Gastroesophageal sphincter (tissue), 4 donors: ENCODE measurements at regions not wholly inside any gene's neighbourhood (a gene's known extent, or its start where the extent isn't known, plus 50 kb on each side); places are given as distances from the start of the nearest gene placed in this dataset.

Experiments
- ATAC-seq: fragments of 150-250 bp; one replicate; pipeline ENCODE4 v1.9.1; 2016; ENCODE audit warnings: mild to moderate bottlenecking, moderate library complexity
- H3K27ac ChIP-seq, 4 donors: fragments of 200-600 bp; sonication (generic) in 3 of 4; 1 replicate in 3 of 4; 2 replicates in 1 of 4; pipeline ENCODE4 v1.5.1; 2016 to 2019
- H3K27me3 ChIP-seq: fragments of 200-600 bp; sonication (generic); one replicate; pipeline ENCODE4 v1.5.1; 2019
- H3K36me3 ChIP-seq, 2 donors: fragments of 200-600 bp; sonication (generic); one replicate each; pipeline ENCODE4 v1.5.1; 2019; ENCODE audit warnings: control low read depth in 1 of 2
- H3K4me1 ChIP-seq, 3 donors: fragments of 200-600 bp; sonication (generic); 1 replicate in 2 of 3; 2 replicates in 1 of 3; pipeline ENCODE4 v1.5.1; 2016 to 2019; ENCODE audit warnings: control low read depth in 2 of 3
- H3K4me3 ChIP-seq, 2 donors: fragments of 200-600 bp; sonication (generic); one replicate each; pipeline ENCODE4 v1.5.1; 2019; ENCODE audit warnings: mild to moderate bottlenecking in 1 of 2, moderate library complexity in 1 of 2
- H3K9me3 ChIP-seq, 3 donors: fragments of 200-600 bp; sonication (generic); one replicate each; pipeline ENCODE4 v1.5.1; 2017 to 2019; ENCODE audit warnings: control low read depth in 2 of 3
- EP300 ChIP-seq: sonication (generic); formaldehyde crosslinking; IDR thresholded peaks from one replicate; pipeline ENCODE4 v1.6.1; 2017; ENCODE audit warnings: antibody characterized with exemption, mild to moderate bottlenecking
- POLR2A ChIP-seq, 2 donors: fragments of 450-650 bp; IDR thresholded peaks; one replicate each; pipeline ENCODE4 v1.6.1; 2017; ENCODE audit warnings: antibody characterized with exemption in 2 of 2, mild to moderate bottlenecking in 2 of 2, moderate library complexity in 1 of 2
- POLR2AphosphoS5 ChIP-seq: sonication (generic); formaldehyde crosslinking; IDR thresholded peaks from one replicate; pipeline ENCODE4 v1.6.1; 2017; ENCODE audit warnings: antibody characterized with exemption
- WGBS, 2 donors: methylation state at CpG; one replicate each; pipeline ENCODE4 v1.1.5; 2018; ENCODE audit warnings: low coverage in 1 of 2; 5-methylcytosine and 5-hydroxymethylcytosine counted together
- TF ChIP-seq, protein P1 (sequence below), 4 experiments: fragments of 200-600 bp in 2 of 4; fragments of 450-650 bp in 2 of 4; sonication (generic) in 1 of 4; IDR thresholded peaks; one replicate each; pipeline ENCODE4 v1.5.1; 2017 to 2019; ENCODE audit warnings: antibody characterized with exemption in 4 of 4, mild to moderate bottlenecking in 2 of 4, moderate library complexity in 2 of 4

DNA sequence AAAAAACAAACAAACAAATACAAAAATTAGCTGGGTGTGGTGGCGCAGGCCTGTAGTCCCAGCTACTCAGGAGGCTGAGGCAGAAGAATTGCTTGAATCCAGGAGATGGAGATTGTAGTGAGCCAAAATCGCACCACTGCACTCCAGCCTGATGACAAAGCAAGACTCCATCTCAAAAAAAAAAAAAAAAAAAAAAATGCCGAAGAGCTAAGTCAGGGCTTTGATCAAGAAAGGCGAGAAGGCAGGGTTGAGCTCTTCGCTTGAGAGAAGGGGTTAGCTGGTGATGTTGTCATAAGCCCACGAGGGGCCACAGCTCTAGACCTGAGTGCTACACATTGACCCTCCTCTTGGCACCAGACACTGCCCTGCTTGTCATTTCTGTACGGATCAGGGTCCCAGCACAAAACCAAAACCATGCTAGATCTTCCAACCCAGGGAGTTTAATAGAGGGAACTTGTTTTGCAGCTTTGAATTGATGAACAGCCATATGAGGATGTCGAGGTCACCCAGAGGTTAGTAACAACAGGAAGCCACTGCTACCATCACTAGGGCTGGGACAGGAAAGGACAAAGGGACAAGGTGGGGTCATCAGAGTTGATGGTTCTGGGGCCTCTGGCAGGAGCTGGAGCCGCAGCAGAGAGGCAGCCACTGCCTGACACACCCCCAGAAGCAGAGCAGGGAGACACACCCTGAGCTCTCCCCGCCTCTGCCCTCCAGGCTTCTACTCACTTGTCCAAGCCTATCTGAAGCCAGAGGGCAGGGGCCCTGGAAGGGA, 122.7 kb downstream of the SNX5 start:
- Histone ChIP-seq H3K4me3 (no peak overlapping the region), H3K36me3 (no peaks in the 10 kb centered on the region), H3K27me3 (no peaks in the 10 kb centered on the region), H3K27ac (no peak overlapping the region), H3K4me1 (peaks cover 9 to 53% (median 42%) of the 10 kb centered on the region in 3 donors), H3K9me3 (no peaks in the 10 kb centered on the region)
- 80 to 81% methylated on average over 4 to 8 of the region's 10 CpGs for WGBS, 2 donors
- TF ChIP-seq, protein P1, sequence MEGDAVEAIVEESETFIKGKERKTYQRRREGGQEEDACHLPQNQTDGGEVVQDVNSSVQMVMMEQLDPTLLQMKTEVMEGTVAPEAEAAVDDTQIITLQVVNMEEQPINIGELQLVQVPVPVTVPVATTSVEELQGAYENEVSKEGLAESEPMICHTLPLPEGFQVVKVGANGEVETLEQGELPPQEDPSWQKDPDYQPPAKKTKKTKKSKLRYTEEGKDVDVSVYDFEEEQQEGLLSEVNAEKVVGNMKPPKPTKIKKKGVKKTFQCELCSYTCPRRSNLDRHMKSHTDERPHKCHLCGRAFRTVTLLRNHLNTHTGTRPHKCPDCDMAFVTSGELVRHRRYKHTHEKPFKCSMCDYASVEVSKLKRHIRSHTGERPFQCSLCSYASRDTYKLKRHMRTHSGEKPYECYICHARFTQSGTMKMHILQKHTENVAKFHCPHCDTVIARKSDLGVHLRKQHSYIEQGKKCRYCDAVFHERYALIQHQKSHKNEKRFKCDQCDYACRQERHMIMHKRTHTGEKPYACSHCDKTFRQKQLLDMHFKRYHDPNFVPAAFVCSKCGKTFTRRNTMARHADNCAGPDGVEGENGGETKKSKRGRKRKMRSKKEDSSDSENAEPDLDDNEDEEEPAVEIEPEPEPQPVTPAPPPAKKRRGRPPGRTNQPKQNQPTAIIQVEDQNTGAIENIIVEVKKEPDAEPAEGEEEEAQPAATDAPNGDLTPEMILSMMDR (IDR thresholded peaks at IDR 0.05) = no peak
- TF ChIP-seq EP300 = no peak
- no peak for TF ChIP-seq POLR2A (IDR thresholded peaks at IDR 0.05)
- TF ChIP-seq POLR2AphosphoS5 = no peak
- ATAC-seq = no peak

DNA sequence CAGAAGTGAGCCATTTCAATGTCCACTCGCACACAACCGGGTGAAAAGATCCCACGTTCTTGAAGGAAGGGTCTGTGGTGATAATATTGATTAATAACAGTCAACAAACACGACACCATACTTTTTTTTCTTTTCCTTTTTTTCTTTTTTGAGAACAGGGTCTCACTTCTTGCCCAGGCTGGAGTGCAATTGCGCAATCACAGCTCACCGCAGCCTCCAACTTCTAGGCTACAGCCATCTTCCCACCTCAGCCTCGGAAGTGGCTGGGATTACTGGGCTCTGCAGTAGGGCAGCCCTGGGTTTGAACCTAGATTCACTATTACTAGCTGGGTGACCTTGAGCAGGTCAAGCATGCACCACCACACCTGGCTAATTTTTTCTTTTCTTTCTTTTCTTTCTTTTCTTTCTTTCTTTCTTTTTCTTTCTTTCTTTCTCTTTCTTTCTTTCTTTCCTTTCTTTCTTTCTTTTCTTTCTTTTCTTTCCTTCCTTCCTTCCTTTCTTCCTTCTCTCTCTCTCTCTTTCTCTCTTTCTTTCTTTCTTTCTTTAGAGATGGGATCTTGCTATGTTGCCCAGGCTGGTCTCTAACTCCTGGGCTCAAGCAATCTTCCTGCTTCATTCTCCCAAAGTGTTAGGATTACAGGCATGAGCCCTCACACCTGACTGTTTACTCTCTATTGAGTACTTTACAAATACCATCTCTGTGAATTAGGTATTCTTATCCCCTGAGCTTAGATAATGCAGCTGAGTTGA, 123.9 kb downstream of the SNX5 start:
- no peak for TF ChIP-seq POLR2A (IDR thresholded peaks at IDR 0.05)
- TF ChIP-seq POLR2AphosphoS5 = no peak
- TF ChIP-seq, protein P1 (IDR thresholded peaks at IDR 0.05) = no peak
- TF ChIP-seq EP300 = no peak
- H3K4me1 ChIP-seq = peaks cover 9 to 46% (median 38%) of the 10 kb centered on the region in 3 donors

DNA sequence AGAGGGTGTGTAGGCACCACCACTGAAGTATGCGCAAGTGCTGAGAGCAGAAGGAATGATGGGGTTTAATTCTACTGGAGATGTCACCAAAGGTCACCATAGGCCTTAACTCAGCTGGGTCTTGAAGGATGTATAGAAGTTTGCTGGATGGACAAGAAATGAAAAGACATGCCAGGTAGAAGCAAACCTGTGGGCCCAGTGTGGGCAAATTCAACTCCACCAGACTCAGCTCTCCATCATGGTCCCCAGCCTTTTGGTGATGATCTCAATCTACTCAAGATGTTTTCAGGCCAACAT, 124.5 kb downstream of the SNX5 start:
- H3K36me3 ChIP-seq = no peaks in the 10 kb centered on the region
- WGBS, 2 donors = 80 to 100% methylated on average over 1 of the region's 1 CpG
- peaks cover 9 to 46% (median 38%) of the 10 kb centered on the region in 3 donors for H3K4me1 ChIP-seq
- H3K27me3 ChIP-seq = no peaks in the 10 kb centered on the region
- ATAC-seq = no peak
- H3K27ac ChIP-seq = peak overlapping the region in 3 of 4 donors; percentile 79 to 85 (median 85)
- H3K4me3 ChIP-seq = no peak overlapping the region
- H3K9me3 ChIP-seq = no peaks in the 10 kb centered on the region
- TF ChIP-seq POLR2A (IDR thresholded peaks at IDR 0.05) (no peak), POLR2AphosphoS5 (no peak), EP300 (no peak)
- TF ChIP-seq, protein P1 (IDR thresholded peaks at IDR 0.05) = no peak

More for the DNA sequence above, 123.9 kb downstream of the SNX5 start:
- Histone ChIP-seq H3K27ac (peak overlapping the region in 2 of 4 donors; percentile 79 to 85), H3K9me3 (no peaks in the 10 kb centered on the region), H3K27me3 (no peaks in the 10 kb centered on the region), H3K36me3 (no peaks in the 10 kb centered on the region), H3K4me3 (no peak overlapping the region)
- 78 to 94% methylated on average over 5 to 7 of the region's 7 CpGs for WGBS, 2 donors
- no peak for ATAC-seq

DNA sequence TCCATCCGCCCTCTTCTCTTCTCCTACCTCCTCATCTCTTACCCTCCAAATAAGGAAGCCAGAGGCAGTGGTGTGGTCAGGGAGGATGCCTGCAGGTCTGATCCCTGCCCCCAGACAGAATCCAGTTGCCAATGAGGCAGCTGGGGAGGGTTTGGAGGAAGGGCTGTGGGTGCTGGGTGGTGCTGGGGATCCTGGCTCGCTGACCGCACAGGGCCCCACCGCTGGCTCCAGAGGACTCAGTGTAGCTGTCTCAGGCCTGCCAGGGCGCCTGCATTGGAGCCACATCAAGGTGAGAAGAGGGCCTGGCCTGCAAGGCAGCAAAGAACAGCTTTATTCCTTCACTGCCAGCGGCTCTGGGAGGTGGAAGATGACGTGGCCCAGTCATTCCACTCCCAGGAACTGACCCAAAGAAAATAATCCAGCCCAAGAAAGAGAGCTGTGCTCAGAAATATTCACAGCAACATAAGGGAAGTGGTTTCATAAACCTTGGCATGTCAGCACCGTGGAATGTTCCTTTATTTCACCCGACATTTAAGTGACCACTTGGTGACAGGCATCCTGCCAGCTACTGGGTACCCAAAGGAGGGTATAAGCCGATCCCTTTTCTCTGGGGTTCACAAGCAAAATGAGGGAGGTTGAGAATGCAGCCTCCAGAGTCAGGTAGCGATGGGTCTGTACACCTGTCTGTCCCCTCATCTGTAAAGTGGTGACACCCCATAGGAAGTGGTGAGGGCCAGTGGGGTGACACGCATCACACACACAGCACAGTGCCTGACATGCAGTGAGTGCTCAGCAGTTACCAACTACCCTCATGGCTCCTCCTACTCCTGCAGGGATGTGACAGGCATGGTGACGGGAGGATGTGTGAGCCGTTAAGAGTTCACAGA, 125.1 kb downstream of the SNX5 start:
- Histone ChIP-seq H3K36me3 (no peaks in the 10 kb centered on the region), H3K27me3 (no peaks in the 10 kb centered on the region), H3K4me1 (peaks cover 9 to 46% (median 38%) of the 10 kb centered on the region in 3 donors), H3K9me3 (no peaks in the 10 kb centered on the region), H3K27ac (peak overlapping the region; percentile 65 to 85 (median 82)), H3K4me3 (no peak overlapping the region)
- ATAC-seq = peak; percentile 79
- WGBS, 2 donors = 50 to 51% methylated on average over 5 to 7 of the region's 14 CpGs
- peak; percentile 40 for TF ChIP-seq POLR2AphosphoS5
- no peak for TF ChIP-seq POLR2A (IDR thresholded peaks at IDR 0.05)
- no peak for TF ChIP-seq EP300
- TF ChIP-seq, protein P1 (IDR thresholded peaks at IDR 0.05) = peak in 1 of 4 experiments; percentile 5
